NCI-H146 treated with DMSO at 0.1 percent for 48 hours (cell line): ENCODE measurements at regions not wholly inside any gene's neighbourhood (a gene's known extent, or its start where the extent isn't known, plus 50 kb on each side); places are given as distances from the start of the nearest gene placed in this dataset.
"Not testable (repeated sequence)": the region's sequence is repeated elsewhere in the genome, so short reads cannot be mapped to it uniquely, and the experiment has no call there.

Experiments used
- DNase-seq: peaks from one replicate; lab custom pipeline; 2025; ENCODE audit not compliant: unreplicated experiment; lab: John Stamatoyannopoulos, UW

DNA sequence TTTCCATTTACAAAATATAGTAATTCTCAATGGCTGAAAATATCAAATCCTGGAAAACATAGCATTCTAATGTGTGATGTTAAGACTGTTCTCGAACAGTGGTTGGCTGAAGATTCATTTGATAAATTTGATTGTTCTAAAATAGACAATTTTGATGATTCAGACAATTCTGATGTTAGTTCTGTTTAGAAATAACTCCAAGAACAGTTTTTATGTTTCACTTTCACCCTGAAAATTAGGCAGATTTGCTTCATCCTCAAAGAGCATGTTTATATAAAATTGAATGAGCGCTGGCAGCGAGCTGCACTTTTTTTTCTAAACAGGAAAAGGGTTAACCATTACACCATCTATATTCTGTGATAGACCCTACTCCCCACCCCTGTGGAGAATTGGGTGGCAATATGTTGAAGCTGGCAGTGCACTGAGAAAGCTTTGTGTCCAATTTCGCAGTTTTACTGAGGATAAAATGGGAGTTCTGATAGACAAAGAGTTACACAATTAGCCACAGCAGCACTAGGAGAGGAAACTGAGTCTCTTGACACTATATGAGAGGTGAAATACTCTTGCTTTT is 69.6 kb upstream of the TMED7 start:
- no peak for DNase-seq

DNA sequence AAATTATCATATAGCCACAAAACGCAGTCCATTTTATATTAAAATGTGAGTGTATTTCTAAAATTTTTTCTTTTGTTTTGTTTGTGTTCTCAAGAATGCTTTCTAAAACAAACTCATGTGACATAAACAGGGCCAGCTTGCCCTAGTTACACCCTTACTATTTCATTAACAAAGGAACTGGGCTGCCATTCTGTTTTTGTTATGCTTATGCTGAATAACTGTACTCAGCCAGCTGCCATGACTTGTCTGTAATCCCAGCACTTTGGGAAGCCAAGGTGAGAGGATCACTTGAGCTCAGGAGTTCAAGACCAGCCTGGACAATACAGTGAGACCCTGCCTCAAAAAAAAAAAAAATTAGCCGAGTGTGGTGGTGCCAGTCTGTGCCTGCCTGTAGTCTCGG is 66.0 kb upstream of the TMED7 start:
- DNase-seq: not testable (repeated sequence)

DNA sequence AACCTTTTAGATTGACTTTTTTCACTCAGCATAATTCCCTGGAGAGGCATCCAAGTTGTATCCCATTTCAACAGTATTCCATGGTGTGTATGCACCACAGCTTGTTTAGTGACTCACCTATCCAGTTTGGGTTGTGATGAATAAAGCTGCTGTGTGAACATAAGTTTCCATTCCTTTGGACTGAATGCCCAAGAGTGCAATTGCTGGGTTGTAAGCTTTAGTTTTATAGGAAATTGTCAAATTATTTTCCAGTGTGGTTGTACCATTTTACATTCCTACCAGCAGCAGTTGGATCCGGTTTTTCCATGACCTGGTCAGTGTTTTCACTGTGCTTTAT is 60.9 kb upstream of the TMED7 start:
- DNase-seq: no peak

DNA sequence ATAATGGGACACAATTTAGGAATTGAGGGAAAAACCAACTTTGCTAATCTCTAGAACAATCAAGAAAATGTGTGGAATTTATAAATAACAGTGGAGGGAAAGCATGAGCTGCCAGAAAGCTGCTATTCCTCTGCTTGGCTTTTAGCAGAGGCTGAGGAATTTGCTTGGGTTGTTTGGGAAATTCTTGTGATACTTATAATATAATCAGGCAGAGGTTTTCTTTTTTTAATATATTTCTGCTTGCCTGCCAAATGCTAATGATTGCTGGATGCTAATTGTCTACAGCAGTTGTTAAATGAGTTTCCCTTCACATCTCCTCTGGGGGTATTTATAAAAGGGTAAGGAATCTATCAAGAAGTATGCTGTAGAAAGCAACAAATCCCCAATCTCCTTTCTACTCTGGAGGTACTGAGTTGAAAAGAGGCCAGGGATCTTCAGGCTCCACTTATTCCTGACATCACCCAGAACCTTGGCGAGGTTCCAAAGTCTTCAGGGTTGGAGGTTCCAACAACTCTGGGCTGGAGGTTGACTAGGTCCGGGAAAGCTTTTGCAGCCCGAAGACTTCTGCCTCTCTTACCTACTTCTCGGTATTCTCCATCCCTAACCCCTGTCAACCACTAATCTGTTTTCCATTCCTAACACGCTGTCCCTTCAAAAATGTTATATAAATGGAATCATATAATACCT is 60.4 kb upstream of the TMED7 start:
- no peak for DNase-seq

DNA sequence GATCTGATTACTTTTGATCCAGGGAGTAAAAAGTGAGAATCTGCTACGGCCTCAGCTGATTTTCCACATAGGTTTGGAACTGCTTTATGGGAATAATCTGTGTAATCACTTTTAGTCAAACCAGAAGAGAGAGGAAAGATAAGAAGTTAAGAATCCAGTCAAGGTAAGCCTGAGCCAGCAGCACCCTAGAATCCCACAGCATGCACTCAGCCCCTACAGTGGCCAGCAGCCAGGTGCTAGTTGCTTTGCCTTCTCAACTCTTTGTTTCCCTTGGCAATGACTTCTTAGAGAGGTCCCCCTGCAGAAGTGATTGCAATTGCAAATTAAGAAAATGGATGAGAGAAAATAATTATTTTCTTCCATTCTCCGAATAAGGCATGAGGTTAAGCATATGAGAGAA is 59.7 kb upstream of the TMED7 start:
- no peak for DNase-seq

DNA sequence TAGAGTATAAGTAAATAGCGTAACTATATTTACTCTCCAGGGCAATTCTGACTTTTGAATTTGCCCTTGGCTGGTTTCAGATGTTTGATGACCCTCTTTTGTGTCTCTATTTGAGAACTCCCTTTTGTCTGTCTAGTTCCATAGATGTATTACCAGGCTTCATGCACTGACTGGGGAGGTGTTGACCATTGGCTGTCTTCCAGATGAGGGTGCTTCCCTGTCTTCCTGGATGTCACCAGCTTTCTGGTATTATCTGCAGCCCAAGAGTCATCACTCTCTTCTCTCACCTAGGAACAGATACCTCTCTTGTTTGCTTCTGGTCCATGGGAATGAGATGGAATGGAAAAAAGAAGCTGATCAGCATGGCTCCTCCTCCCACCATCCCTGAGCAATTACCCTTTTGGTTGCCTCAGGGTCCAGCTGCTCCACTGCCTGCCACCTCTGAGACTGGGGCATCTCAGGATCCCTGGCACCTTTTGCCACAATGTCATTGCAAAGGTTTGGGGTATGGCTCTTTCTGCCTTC is 58.7 kb upstream of the TMED7 start:
- peak; percentile 49 for DNase-seq

DNA sequence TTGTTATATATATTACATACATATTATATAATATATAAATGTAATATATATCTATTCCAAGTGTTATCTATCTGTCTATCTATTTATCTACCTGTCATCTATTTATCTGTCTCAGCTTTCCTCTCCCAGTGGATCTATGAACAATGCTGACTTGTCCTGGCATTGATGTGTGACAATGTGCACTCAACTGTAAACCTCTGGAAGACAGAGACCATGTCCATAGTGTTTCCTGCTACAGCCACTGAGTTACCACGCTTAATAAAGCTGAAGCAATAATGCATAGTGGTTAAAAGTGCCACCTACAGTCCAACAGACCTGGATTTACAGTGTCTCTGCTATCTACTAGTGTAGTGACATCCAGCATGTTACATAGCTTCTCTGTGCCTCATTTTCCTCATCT is 57.2 kb upstream of the TMED7 start:
- DNase-seq: no peak
